ENCODE measurements at regions not wholly inside any gene's neighbourhood (a gene's known extent, or its start where the extent isn't known, plus 50 kb on each side); places are given as distances from the start of the nearest gene placed in this dataset.

DNA sequence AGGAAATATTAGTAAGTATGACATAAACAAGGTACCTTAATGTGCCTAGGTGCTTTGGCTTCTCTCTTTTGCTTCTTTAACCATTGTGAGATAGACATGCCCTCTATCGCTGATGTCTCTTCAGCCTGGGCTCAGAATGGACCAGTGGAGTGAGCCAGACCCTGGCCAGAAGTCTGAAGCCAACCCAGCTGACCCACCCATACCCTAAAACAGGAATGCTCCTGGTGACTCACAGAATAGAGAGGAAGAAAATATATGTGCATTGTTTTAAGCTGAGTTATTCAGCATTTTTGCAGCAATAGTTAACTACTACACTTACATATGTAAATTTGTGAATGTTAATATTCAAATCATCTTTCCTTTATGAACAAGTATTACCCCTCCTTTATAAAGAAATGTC, 167.5 kb upstream of the PCDH10 start:
- TF ChIP-seq, protein P1, sequence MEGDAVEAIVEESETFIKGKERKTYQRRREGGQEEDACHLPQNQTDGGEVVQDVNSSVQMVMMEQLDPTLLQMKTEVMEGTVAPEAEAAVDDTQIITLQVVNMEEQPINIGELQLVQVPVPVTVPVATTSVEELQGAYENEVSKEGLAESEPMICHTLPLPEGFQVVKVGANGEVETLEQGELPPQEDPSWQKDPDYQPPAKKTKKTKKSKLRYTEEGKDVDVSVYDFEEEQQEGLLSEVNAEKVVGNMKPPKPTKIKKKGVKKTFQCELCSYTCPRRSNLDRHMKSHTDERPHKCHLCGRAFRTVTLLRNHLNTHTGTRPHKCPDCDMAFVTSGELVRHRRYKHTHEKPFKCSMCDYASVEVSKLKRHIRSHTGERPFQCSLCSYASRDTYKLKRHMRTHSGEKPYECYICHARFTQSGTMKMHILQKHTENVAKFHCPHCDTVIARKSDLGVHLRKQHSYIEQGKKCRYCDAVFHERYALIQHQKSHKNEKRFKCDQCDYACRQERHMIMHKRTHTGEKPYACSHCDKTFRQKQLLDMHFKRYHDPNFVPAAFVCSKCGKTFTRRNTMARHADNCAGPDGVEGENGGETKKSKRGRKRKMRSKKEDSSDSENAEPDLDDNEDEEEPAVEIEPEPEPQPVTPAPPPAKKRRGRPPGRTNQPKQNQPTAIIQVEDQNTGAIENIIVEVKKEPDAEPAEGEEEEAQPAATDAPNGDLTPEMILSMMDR (IDR thresholded peaks at IDR 0.05; ENCODE audit: poor library complexity, severe bottlenecking) = no peak
- TF ChIP-seq EP300 (conservative IDR thresholded peaks at IDR 0.05; ENCODE audit: poor library complexity, severe bottlenecking) = no peak
- TF ChIP-seq POLR2AphosphoS5 (IDR thresholded peaks at IDR 0.05) = no peak
- TF ChIP-seq, protein P2, sequence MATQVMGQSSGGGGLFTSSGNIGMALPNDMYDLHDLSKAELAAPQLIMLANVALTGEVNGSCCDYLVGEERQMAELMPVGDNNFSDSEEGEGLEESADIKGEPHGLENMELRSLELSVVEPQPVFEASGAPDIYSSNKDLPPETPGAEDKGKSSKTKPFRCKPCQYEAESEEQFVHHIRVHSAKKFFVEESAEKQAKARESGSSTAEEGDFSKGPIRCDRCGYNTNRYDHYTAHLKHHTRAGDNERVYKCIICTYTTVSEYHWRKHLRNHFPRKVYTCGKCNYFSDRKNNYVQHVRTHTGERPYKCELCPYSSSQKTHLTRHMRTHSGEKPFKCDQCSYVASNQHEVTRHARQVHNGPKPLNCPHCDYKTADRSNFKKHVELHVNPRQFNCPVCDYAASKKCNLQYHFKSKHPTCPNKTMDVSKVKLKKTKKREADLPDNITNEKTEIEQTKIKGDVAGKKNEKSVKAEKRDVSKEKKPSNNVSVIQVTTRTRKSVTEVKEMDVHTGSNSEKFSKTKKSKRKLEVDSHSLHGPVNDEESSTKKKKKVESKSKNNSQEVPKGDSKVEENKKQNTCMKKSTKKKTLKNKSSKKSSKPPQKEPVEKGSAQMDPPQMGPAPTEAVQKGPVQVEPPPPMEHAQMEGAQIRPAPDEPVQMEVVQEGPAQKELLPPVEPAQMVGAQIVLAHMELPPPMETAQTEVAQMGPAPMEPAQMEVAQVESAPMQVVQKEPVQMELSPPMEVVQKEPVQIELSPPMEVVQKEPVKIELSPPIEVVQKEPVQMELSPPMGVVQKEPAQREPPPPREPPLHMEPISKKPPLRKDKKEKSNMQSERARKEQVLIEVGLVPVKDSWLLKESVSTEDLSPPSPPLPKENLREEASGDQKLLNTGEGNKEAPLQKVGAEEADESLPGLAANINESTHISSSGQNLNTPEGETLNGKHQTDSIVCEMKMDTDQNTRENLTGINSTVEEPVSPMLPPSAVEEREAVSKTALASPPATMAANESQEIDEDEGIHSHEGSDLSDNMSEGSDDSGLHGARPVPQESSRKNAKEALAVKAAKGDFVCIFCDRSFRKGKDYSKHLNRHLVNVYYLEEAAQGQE (IDR thresholded peaks at IDR 0.05; ENCODE audit: borderline replicate concordance) = no peak
- TF ChIP-seq SMC3 (conservative IDR thresholded peaks at IDR 0.05; ENCODE audit: poor library complexity) = no peak
- no peak for TF ChIP-seq EZH2 (IDR thresholded peaks at IDR 0.05; ENCODE audit: borderline replicate concordance, insufficient read depth, low read length, poor library complexity, severe bottlenecking)
